GM13976 (cell line): ENCODE measurements at regions not wholly inside any gene's neighbourhood (a gene's known extent, or its start where the extent isn't known, plus 50 kb on each side); places are given as distances from the start of the nearest gene placed in this dataset.

Experiments used
- DNase-seq: peaks from one replicate; pipeline ENCODE4 v3.0.0; 2012; ENCODE audit warnings: low spot score
- in situ Hi-C: fragments of 300-500 bp; cut with MboI; formaldehyde crosslinking; loops from one replicate; pipeline ENCODE4 v1.12.0; 2022; ENCODE audit warnings: low sequenced_read_pairs, mixed read lengths, inconsistent platforms; ENCODE audit not compliant: unreplicated experiment
- TF ChIP-seq, protein P1 (sequence below): IDR thresholded peaks from 2 replicates; pipeline ENCODE4 v1.5.1; 2012; ENCODE audit warnings: borderline replicate concordance, mild to moderate bottlenecking; ENCODE audit not compliant: insufficient read depth; ENCODE audit errors: extremely low read depth, missing control alignments, control extremely low read depth

DNA sequence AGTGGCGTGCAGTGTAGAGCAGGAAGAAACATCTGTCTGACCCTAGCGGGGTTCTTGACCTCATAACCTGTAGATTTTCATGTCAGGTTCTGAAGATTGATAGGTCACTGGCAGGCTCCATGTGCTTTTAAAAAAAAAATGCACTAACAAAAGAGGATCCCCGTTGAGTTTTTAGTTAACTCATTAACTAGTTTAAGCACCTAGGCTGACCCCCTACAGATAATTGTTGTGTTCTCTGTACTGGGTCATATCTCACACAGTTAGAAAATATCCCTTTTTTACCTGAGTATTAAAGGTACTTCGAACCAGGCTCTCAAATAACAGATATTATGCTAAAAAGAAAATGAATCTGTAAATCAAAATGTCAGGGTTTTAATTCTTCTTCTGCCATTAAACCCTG is 676.6 kb downstream of the CDH11 start:
- DNase-seq = no peak
- TF ChIP-seq, protein P1, sequence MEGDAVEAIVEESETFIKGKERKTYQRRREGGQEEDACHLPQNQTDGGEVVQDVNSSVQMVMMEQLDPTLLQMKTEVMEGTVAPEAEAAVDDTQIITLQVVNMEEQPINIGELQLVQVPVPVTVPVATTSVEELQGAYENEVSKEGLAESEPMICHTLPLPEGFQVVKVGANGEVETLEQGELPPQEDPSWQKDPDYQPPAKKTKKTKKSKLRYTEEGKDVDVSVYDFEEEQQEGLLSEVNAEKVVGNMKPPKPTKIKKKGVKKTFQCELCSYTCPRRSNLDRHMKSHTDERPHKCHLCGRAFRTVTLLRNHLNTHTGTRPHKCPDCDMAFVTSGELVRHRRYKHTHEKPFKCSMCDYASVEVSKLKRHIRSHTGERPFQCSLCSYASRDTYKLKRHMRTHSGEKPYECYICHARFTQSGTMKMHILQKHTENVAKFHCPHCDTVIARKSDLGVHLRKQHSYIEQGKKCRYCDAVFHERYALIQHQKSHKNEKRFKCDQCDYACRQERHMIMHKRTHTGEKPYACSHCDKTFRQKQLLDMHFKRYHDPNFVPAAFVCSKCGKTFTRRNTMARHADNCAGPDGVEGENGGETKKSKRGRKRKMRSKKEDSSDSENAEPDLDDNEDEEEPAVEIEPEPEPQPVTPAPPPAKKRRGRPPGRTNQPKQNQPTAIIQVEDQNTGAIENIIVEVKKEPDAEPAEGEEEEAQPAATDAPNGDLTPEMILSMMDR = no peak
- in situ Hi-C loops = no loop called here

DNA sequence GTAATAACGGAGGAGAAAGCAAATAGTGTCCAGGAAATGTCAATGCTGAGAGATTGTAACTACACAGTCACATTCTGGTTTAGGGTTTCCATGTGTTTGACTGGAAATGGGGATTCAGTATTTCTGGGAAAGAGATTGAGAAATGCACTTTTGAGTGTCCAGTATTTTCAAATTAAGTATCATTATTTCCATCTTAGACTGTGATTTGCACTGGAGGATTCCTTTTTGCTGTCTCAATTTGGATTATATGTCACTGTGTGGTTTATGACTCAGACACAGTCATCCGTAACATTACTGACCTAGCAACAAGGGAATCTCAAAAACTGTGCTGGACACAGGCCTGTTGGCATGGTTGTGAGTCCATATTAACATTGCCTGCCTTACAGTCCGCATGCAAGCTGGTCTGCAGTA is 681.4 kb downstream of the CDH11 start:
- no peak for DNase-seq
- in situ Hi-C loops = no loop called here
- TF ChIP-seq, protein P1 = no peak

DNA sequence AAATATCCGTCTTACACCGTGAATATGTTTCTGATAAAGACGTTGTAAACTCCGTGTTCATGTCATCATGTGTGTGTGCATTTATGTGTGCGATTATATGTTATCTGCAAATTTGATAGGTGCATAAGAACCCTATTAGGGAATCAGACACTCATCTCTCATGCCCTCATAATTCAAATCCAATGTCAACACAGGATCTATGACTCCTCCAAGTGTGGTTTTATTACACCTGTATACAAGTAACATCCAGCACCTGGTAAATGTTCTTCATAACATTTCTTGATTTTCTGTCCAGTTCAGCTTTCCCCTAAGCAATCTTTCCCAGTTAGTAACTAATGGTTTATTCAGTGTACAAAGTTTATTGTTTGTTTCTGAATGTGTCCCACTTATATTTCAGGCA is 681.9 kb downstream of the CDH11 start:
- in situ Hi-C loops = no loop called here
- DNase-seq = no peak
- TF ChIP-seq, protein P1 = no peak

DNA sequence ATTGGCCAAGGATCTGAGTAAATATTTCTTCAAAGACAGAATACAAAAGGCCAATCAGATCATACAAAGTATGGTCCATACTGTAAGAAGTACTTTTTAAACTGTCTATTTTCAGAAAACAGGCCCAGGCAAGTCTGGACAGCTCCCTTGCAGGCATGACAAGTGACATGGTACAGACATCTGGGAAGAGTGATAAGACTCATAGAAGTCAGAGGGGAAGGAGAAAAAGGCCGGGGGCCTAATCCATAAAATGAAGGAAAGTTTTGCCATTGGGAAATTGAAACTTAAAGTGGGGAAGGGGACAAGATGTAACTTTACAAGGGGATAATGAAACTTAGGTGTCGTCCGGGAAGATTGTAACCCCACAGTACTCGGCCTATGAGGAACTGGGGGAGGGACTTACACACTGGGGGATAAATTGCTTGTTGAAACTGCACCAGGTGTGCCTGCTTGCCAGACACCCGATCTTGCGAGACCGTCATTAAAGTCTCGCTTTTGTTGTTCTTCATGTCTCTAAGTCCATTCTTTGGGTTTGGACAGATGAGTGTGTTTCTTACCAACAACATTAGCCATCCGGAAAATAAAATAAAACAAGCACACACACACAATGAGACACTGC is 684.0 kb downstream of the CDH11 start:
- TF ChIP-seq, protein P1 = no peak
- in situ Hi-C loops = no loop called here
- DNase-seq = no peak

DNA sequence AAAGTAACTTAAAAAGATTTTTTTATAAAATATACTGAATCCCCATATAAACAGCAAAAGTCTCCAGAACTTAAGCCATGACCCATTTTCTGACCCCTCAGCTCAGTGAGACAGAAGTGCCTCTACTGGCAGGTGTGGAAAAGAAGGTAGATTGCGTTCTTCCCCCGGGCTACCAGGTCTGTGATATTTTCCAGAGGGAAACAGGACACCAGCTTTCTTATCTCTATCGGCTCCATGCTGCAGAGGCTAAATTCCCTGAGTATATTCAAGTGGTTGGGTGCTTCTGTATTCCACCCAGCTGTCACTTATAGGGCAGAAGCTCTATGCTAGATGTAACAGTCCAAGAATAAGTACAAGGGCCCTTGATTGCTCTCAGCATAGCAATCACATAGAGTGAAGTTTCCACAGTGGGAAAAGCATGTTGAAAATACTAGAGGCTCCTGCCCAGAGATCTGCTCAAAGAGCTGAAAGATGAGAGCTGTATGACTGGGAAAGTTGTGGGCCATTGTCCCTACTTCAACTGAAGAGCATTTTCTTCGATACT is 687.3 kb downstream of the CDH11 start:
- no peak for DNase-seq
- in situ Hi-C loops = no loop called here
- TF ChIP-seq, protein P1 = no peak

DNA sequence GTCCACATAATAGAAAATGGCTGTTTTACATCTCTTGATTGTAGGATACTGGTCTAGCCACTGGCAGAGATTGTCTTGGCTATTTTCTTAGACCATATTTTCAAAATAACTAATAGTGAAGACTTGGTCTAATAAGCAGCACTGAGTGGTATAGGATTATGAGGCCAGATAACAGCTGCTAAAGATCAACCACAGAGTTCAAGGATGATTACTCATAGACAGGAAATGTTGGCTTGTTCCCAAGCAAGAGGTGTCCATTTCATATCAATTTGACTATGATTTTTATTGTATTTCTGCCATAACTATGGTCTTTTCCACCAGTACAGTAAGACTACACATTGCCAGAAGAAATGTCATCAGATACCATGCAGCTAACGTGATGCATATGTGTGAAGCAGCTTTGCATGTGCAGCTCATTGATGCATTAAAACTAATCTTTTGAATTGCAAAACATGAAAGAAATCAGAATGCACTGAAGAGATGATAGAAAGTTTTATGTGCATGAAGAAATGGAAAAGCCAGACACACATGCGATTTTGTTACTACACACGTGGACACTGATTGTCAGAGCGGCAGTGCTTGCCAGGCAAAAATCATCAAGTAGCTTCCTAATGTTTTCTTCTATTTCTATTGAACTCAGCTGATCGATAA is 693.3 kb downstream of the CDH11 start:
- in situ Hi-C loops = no loop called here
- DNase-seq = no peak
- TF ChIP-seq, protein P1 = no peak
